OCI-LY1 (cell line): ENCODE measurements at regions not wholly inside any gene's neighbourhood (a gene's known extent, or its start where the extent isn't known, plus 50 kb on each side); places are given as distances from the start of the nearest gene placed in this dataset.

Source experiments
- H2AFZ ChIP-seq: fragments of 200-600 bp; sonication (generic), shearing (Covaris generic); 2 replicates; pipeline ENCODE4 v1.6.0; 2014; ENCODE audit warnings: antibody characterized with exemption, mild to moderate bottlenecking, low read length
- H3F3A ChIP-seq: fragments of 200-600 bp; sonication (generic), shearing (Covaris generic); 2 replicates; pipeline ENCODE4 v1.6.0; 2014; ENCODE audit warnings: mild to moderate bottlenecking, antibody characterized with exemption, low read length, moderate library complexity; ENCODE audit not compliant: insufficient read depth
- H3K27ac ChIP-seq: fragments of 200-600 bp; sonication (generic); 2 replicates; pipeline ENCODE4 v1.5.1; 2014; ENCODE audit warnings: low read length, mixed run types, mild to moderate bottlenecking, low read depth; ENCODE audit not compliant: poor library complexity, severe bottlenecking
- H3K27me3 ChIP-seq: fragments of 200-600 bp; sonication (generic); 2 replicates; pipeline ENCODE4 v1.6.0; 2014; ENCODE audit warnings: antibody characterized with exemption, mild to moderate bottlenecking, low read length, moderate library complexity; ENCODE audit not compliant: insufficient read depth
- H3K36me3 ChIP-seq: fragments of 200-600 bp; sonication (generic); 2 replicates; pipeline ENCODE4 v1.6.1; 2014; ENCODE audit warnings: mild to moderate bottlenecking, antibody characterized with exemption, low read length, moderate library complexity, mixed read lengths; ENCODE audit not compliant: insufficient read depth
- H3K4me1 ChIP-seq: fragments of 200-600 bp; sonication (generic); 2 replicates; pipeline ENCODE4 v1.5.1; 2014; ENCODE audit warnings: mild to moderate bottlenecking, low read length, moderate library complexity; ENCODE audit not compliant: insufficient read depth, severe bottlenecking
- H3K4me2 ChIP-seq: fragments of 200-600 bp; sonication (generic), shearing (Covaris generic); 2 replicates; pipeline ENCODE4 v1.6.1; 2014; ENCODE audit warnings: low read length
- H3K4me3 ChIP-seq: fragments of 200-600 bp; sonication (generic); 2 replicates; pipeline ENCODE4 v1.5.1; 2014; ENCODE audit warnings: low read length, low read depth, mild to moderate bottlenecking, mixed read lengths; ENCODE audit not compliant: poor library complexity, severe bottlenecking
- H3K79me2 ChIP-seq: fragments of 200-600 bp; shearing (Covaris generic); 2 replicates; pipeline ENCODE4 v1.6.1; 2016; ENCODE audit warnings: mixed run types, low read length, mixed read lengths; ENCODE audit not compliant: insufficient read depth
- H3K9ac ChIP-seq: fragments of 200-600 bp; sonication (generic), shearing (Covaris generic); 2 replicates; pipeline ENCODE4 v1.6.1; 2014; ENCODE audit warnings: mild to moderate bottlenecking, low read length, mixed read lengths
- H3K9me2 ChIP-seq: fragments of 200-600 bp; sonication (generic), shearing (Covaris generic); 2 replicates; pipeline ENCODE4 v1.6.1; 2014; ENCODE audit warnings: low read depth, mild to moderate bottlenecking, low read length, mixed read lengths
- H3K9me3 ChIP-seq: fragments of 200-600 bp; shearing (Covaris generic); 2 replicates; pipeline ENCODE4 v1.6.1; 2014; ENCODE audit warnings: low read length, mixed read lengths
- H4K20me1 ChIP-seq: fragments of 200-600 bp; sonication (generic), shearing (Covaris generic); 2 replicates; pipeline ENCODE4 v1.6.0; 2016; ENCODE audit warnings: mild to moderate bottlenecking, low read length; ENCODE audit not compliant: insufficient read depth
- CTCF ChIP-seq: fragments of 200-600 bp; sonication (generic), shearing (Covaris generic); IDR thresholded peaks from 2 replicates; pipeline ENCODE4 v1.5.1; 2017; ENCODE audit warnings: mild to moderate bottlenecking, antibody characterized with exemption, low read length, moderate library complexity, mixed read lengths
- EZH2 ChIP-seq: fragments of 200-600 bp; sonication (generic), shearing (Covaris generic); IDR thresholded peaks from 2 replicates; pipeline ENCODE4 v1.8.0; 2017; ENCODE audit warnings: borderline replicate concordance, mixed run types, mild to moderate bottlenecking, antibody characterized with exemption, low read length, moderate library complexity, mixed read lengths

- TF ChIP-seq EZH2: no peak
- TF ChIP-seq CTCF: no peak
- H3K27me3 ChIP-seq: no peaks in the 10 kb centered on the region
These were observed 283.4 kb downstream of the MTX2 start for GRCh38 chr2:176552501-176553135.

GRCh38 chr2:176553685-176554100, 284.5 kb downstream of the MTX2 start:
- H3K4me2 ChIP-seq: peak overlapping the region; percentile 75
- no peaks in the 10 kb centered on the region for H4K20me1 ChIP-seq
- peak; percentile 20; the same call in 1 of the 2 replicates for TF ChIP-seq CTCF
- no peak for TF ChIP-seq EZH2
- H3K4me1 ChIP-seq: peaks cover 12% of the 10 kb centered on the region
- peak overlapping the region; percentile 50 for H3K4me3 ChIP-seq
- peak overlapping the region; percentile 43; the same call in 1 of the 2 replicates for H3K9ac ChIP-seq
- H3K36me3 ChIP-seq: no peaks in the 10 kb centered on the region
- H3K79me2 ChIP-seq: no peaks in the 10 kb centered on the region
- no peaks in the 10 kb centered on the region for H3K9me2 ChIP-seq
- no peaks in the 10 kb centered on the region for H3K27me3 ChIP-seq
- no peaks in the 10 kb centered on the region for H3F3A ChIP-seq
- no peaks in the 10 kb centered on the region for H3K9me3 ChIP-seq
- H2AFZ ChIP-seq: peak overlapping the region; percentile 68; the same call in 1 of the 2 replicates
- no peak overlapping the region for H3K27ac ChIP-seq

More at GRCh38 chr2:176552501-176553135, 283.4 kb downstream of the MTX2 start:
- no peaks in the 10 kb centered on the region for H3K9me3 ChIP-seq
- H3K79me2 ChIP-seq: no peaks in the 10 kb centered on the region
- H4K20me1 ChIP-seq: no peaks in the 10 kb centered on the region
- H3K27ac ChIP-seq: no peak overlapping the region
- H3K9me2 ChIP-seq: no peaks in the 10 kb centered on the region
- no peak overlapping the region for H3K4me2 ChIP-seq
- H3K4me3 ChIP-seq: no peak overlapping the region
- H3K9ac ChIP-seq: no peak overlapping the region
- H3K4me1 ChIP-seq: peaks cover 12% of the 10 kb centered on the region
- no peak overlapping the region for H2AFZ ChIP-seq
- H3F3A ChIP-seq: no peaks in the 10 kb centered on the region
- no peaks in the 10 kb centered on the region for H3K36me3 ChIP-seq

- H3K4me2 ChIP-seq: peak overlapping the region; percentile 75
- H3K27me3 ChIP-seq: no peaks in the 10 kb centered on the region
- no peaks in the 10 kb centered on the region for H3K9me2 ChIP-seq
- peaks cover 12% of the 10 kb centered on the region for H3K4me1 ChIP-seq
- peak overlapping the region; percentile 50 for H3K4me3 ChIP-seq
- H4K20me1 ChIP-seq: no peaks in the 10 kb centered on the region
- no peaks in the 10 kb centered on the region for H3F3A ChIP-seq
- H3K79me2 ChIP-seq: no peaks in the 10 kb centered on the region
- H3K9ac ChIP-seq: peak overlapping the region; percentile 43; the same call in 1 of the 2 replicates
- peak overlapping the region; percentile 68; the same call in 1 of the 2 replicates for H2AFZ ChIP-seq
- H3K9me3 ChIP-seq: no peaks in the 10 kb centered on the region
- no peaks in the 10 kb centered on the region for H3K36me3 ChIP-seq
- H3K27ac ChIP-seq: no peak overlapping the region
- TF ChIP-seq EZH2 (no peak), CTCF (peak; percentile 83)
These were observed 285.1 kb downstream of the MTX2 start for GRCh38 chr2:176554101-176555048.
